ENCODE measurements at regions not wholly inside any gene's neighbourhood (a gene's known extent, or its start where the extent isn't known, plus 50 kb on each side); places are given as distances from the start of the nearest gene placed in this dataset.

DNA sequence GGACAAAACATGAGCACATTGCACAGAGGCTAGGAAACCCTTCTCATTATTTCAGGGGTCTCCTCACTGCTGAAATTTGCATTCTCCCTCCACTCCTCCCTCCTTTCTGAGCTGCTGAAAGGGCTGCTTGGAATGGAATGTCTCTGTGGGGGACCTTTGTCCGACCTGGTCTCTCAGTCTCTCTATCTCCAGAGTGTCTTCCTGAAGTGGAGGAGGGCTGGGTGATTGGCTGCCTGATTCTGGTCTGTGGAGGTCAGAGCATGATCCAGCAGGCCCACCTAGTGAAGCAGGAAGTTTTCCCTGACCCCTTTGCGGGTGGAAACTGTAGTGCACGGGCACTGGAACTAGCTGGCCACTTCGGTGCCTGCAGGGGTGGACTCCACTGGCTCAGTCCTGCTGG, 560.5 kb upstream of the HS6ST1 start:
- TF ChIP-seq, protein P1, sequence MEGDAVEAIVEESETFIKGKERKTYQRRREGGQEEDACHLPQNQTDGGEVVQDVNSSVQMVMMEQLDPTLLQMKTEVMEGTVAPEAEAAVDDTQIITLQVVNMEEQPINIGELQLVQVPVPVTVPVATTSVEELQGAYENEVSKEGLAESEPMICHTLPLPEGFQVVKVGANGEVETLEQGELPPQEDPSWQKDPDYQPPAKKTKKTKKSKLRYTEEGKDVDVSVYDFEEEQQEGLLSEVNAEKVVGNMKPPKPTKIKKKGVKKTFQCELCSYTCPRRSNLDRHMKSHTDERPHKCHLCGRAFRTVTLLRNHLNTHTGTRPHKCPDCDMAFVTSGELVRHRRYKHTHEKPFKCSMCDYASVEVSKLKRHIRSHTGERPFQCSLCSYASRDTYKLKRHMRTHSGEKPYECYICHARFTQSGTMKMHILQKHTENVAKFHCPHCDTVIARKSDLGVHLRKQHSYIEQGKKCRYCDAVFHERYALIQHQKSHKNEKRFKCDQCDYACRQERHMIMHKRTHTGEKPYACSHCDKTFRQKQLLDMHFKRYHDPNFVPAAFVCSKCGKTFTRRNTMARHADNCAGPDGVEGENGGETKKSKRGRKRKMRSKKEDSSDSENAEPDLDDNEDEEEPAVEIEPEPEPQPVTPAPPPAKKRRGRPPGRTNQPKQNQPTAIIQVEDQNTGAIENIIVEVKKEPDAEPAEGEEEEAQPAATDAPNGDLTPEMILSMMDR (IDR thresholded peaks at IDR 0.05; ENCODE audit: poor library complexity) = no peak
- TF ChIP-seq EZH2 (IDR thresholded peaks at IDR 0.05; ENCODE audit: borderline replicate concordance) (no peak), EZH2phosphoT487 (IDR thresholded peaks at IDR 0.05; ENCODE audit: low read depth, severe bottlenecking, unreplicated experiment) (no peak)
